ENCODE measurements at regions not wholly inside any gene's neighbourhood (a gene's known extent, or its start where the extent isn't known, plus 50 kb on each side); places are given as distances from the start of the nearest gene placed in this dataset.

DNA sequence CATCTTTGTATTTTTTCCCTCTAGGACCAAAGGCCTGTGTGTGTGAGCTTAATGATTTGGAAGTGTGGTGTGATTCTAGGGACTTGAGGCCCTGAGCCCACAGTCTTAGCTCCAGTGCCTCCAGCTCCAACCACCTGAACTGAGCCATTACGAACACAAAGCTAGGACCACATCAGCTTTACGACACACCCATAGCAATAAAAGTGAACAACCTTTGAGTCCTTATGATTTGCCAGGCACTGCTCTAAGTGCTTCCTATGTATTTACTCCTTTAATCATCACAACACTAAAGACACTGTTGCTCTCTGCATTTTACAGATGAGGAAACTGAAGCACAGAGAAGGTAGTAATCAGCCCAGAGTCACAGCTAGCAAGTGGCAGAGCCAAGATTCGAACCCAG, 126.4 kb downstream of the EHF start:
- no peak for TF ChIP-seq POLR2AphosphoS5 (IDR thresholded peaks at IDR 0.05)
- TF ChIP-seq, protein P1, sequence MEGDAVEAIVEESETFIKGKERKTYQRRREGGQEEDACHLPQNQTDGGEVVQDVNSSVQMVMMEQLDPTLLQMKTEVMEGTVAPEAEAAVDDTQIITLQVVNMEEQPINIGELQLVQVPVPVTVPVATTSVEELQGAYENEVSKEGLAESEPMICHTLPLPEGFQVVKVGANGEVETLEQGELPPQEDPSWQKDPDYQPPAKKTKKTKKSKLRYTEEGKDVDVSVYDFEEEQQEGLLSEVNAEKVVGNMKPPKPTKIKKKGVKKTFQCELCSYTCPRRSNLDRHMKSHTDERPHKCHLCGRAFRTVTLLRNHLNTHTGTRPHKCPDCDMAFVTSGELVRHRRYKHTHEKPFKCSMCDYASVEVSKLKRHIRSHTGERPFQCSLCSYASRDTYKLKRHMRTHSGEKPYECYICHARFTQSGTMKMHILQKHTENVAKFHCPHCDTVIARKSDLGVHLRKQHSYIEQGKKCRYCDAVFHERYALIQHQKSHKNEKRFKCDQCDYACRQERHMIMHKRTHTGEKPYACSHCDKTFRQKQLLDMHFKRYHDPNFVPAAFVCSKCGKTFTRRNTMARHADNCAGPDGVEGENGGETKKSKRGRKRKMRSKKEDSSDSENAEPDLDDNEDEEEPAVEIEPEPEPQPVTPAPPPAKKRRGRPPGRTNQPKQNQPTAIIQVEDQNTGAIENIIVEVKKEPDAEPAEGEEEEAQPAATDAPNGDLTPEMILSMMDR (IDR thresholded peaks at IDR 0.05) = no peak
- TF ChIP-seq POLR2A (IDR thresholded peaks at IDR 0.05) = no peak

Measured in prostate gland (tissue), 2 donors.